ENCODE measurements at regions not wholly inside any gene's neighbourhood (a gene's known extent, or its start where the extent isn't known, plus 50 kb on each side); places are given as distances from the start of the nearest gene placed in this dataset.

GRCh38 chr2:199148076-199148845, 309.5 kb downstream of the SATB2 start:
- H3K27me3 Mint-ChIP-seq = peaks cover 1% of the 10 kb centered on the region
- no peaks in the 10 kb centered on the region for H3K9me3 Mint-ChIP-seq
- no peak overlapping the region for H3K4me3 Mint-ChIP-seq

GRCh38 chr2:199147216-199147615, 310.5 kb downstream of the SATB2 start:
- Mint-ChIP-seq H3K36me3 (no peaks in the 10 kb centered on the region), H3K27me3 (peaks cover 1% of the 10 kb centered on the region), H3K9me3 (no peaks in the 10 kb centered on the region), H3K4me1 (no peaks in the 10 kb centered on the region), H3K27ac (no peak overlapping the region), H3K4me3 (no peak overlapping the region)

More at GRCh38 chr2:199148076-199148845, 309.5 kb downstream of the SATB2 start:
- H3K4me1 Mint-ChIP-seq = no peaks in the 10 kb centered on the region
- no peaks in the 10 kb centered on the region for H3K36me3 Mint-ChIP-seq
- H3K27ac Mint-ChIP-seq = no peak overlapping the region

GRCh38 chr2:199144546-199144945, 313.2 kb downstream of the SATB2 start:
- Mint-ChIP-seq H3K4me1 (no peaks in the 10 kb centered on the region), H3K4me3 (no peak overlapping the region), H3K9me3 (no peaks in the 10 kb centered on the region), H3K27me3 (peaks cover 1% of the 10 kb centered on the region), H3K36me3 (no peaks in the 10 kb centered on the region), H3K27ac (no peak overlapping the region)

GRCh38 chr2:199144036-199144435, 313.7 kb downstream of the SATB2 start:
- H3K36me3 Mint-ChIP-seq = no peaks in the 10 kb centered on the region
- no peak overlapping the region for H3K27ac Mint-ChIP-seq
- H3K4me3 Mint-ChIP-seq = no peak overlapping the region
- H3K27me3 Mint-ChIP-seq = peaks cover 1% of the 10 kb centered on the region
- H3K4me1 Mint-ChIP-seq = no peaks in the 10 kb centered on the region
- H3K9me3 Mint-ChIP-seq = no peaks in the 10 kb centered on the region

GRCh38 chr2:199136681-199137080, 321.1 kb downstream of the SATB2 start:
- Mint-ChIP-seq H3K4me1 (no peaks in the 10 kb centered on the region), H3K27me3 (no peaks in the 10 kb centered on the region), H3K27ac (no peak overlapping the region), H3K36me3 (no peaks in the 10 kb centered on the region), H3K9me3 (no peaks in the 10 kb centered on the region), H3K4me3 (no peak overlapping the region)

GRCh38 chr2:199136242-199136641, 321.5 kb downstream of the SATB2 start:
- H3K4me3 Mint-ChIP-seq = no peak overlapping the region
- no peaks in the 10 kb centered on the region for H3K27me3 Mint-ChIP-seq
- no peak overlapping the region for H3K27ac Mint-ChIP-seq
- no peaks in the 10 kb centered on the region for H3K9me3 Mint-ChIP-seq
- H3K36me3 Mint-ChIP-seq = no peaks in the 10 kb centered on the region
- H3K4me1 Mint-ChIP-seq = no peaks in the 10 kb centered on the region

GRCh38 chr2:199131876-199132275, 325.9 kb downstream of the SATB2 start:
- Mint-ChIP-seq H3K27me3 (no peaks in the 10 kb centered on the region), H3K27ac (no peak overlapping the region), H3K4me1 (no peaks in the 10 kb centered on the region), H3K36me3 (no peaks in the 10 kb centered on the region), H3K9me3 (no peaks in the 10 kb centered on the region), H3K4me3 (no peak overlapping the region)

GRCh38 chr2:199131136-199131655, 326.5 kb downstream of the SATB2 start:
- no peaks in the 10 kb centered on the region for H3K27me3 Mint-ChIP-seq

GRCh38 chr2:199130501-199130900, 327.2 kb downstream of the SATB2 start:
- Mint-ChIP-seq H3K4me1 (no peaks in the 10 kb centered on the region), H3K9me3 (no peaks in the 10 kb centered on the region), H3K4me3 (no peak overlapping the region), H3K27me3 (no peaks in the 10 kb centered on the region), H3K36me3 (no peaks in the 10 kb centered on the region), H3K27ac (no peak overlapping the region)

More at GRCh38 chr2:199131136-199131655, 326.5 kb downstream of the SATB2 start:
- no peaks in the 10 kb centered on the region for H3K9me3 Mint-ChIP-seq
- no peak overlapping the region for H3K4me3 Mint-ChIP-seq
- H3K27ac Mint-ChIP-seq = no peak overlapping the region
- H3K4me1 Mint-ChIP-seq = no peaks in the 10 kb centered on the region
- no peaks in the 10 kb centered on the region for H3K36me3 Mint-ChIP-seq

- Mint-ChIP-seq H3K4me3 (no peak overlapping the region), H3K27ac (no peak overlapping the region), H3K27me3 (no peaks in the 10 kb centered on the region), H3K9me3 (peaks cover 4% of the 10 kb centered on the region), H3K36me3 (no peaks in the 10 kb centered on the region), H3K4me1 (no peaks in the 10 kb centered on the region)
Measured at GRCh38 chr2:199128476-199129229, 329.1 kb downstream of the SATB2 start.

GRCh38 chr2:199119796-199120195, 337.9 kb downstream of the SATB2 start:
- Mint-ChIP-seq H3K27ac (no peak overlapping the region), H3K27me3 (peaks cover 1% of the 10 kb centered on the region), H3K36me3 (no peaks in the 10 kb centered on the region), H3K4me3 (no peak overlapping the region), H3K4me1 (no peaks in the 10 kb centered on the region), H3K9me3 (peaks cover 13% of the 10 kb centered on the region)

- Mint-ChIP-seq H3K4me1 (no peaks in the 10 kb centered on the region), H3K4me3 (no peak overlapping the region), H3K27me3 (peaks cover 1% of the 10 kb centered on the region), H3K27ac (no peak overlapping the region), H3K9me3 (peaks cover 10% of the 10 kb centered on the region), H3K36me3 (no peaks in the 10 kb centered on the region)
Measured at GRCh38 chr2:199118673-199119112, 339.0 kb downstream of the SATB2 start.

GRCh38 chr2:199115169-199115568, 342.6 kb downstream of the SATB2 start:
- Mint-ChIP-seq H3K36me3 (no peaks in the 10 kb centered on the region), H3K27me3 (no peaks in the 10 kb centered on the region), H3K9me3 (peaks cover 5% of the 10 kb centered on the region), H3K4me1 (no peaks in the 10 kb centered on the region), H3K27ac (no peak overlapping the region), H3K4me3 (no peak overlapping the region)

GRCh38 chr2:199113111-199113510, 344.6 kb downstream of the SATB2 start:
- Mint-ChIP-seq H3K36me3 (no peaks in the 10 kb centered on the region), H3K9me3 (no peaks in the 10 kb centered on the region), H3K27me3 (no peaks in the 10 kb centered on the region), H3K27ac (no peak overlapping the region), H3K4me3 (no peak overlapping the region), H3K4me1 (no peaks in the 10 kb centered on the region)

GRCh38 chr2:199111458-199111857, 346.3 kb downstream of the SATB2 start:
- no peaks in the 10 kb centered on the region for H3K9me3 Mint-ChIP-seq
- no peaks in the 10 kb centered on the region for H3K4me1 Mint-ChIP-seq
- no peak overlapping the region for H3K4me3 Mint-ChIP-seq
- H3K27ac Mint-ChIP-seq = no peak overlapping the region
- H3K27me3 Mint-ChIP-seq = no peaks in the 10 kb centered on the region
- no peaks in the 10 kb centered on the region for H3K36me3 Mint-ChIP-seq

- Mint-ChIP-seq H3K4me3 (no peak overlapping the region), H3K27ac (no peak overlapping the region), H3K9me3 (no peaks in the 10 kb centered on the region)
Measured at GRCh38 chr2:199108056-199108455, 349.7 kb downstream of the SATB2 start.

More at GRCh38 chr2:199108056-199108455, 349.7 kb downstream of the SATB2 start:
- no peaks in the 10 kb centered on the region for H3K4me1 Mint-ChIP-seq
- H3K36me3 Mint-ChIP-seq = no peaks in the 10 kb centered on the region
- no peaks in the 10 kb centered on the region for H3K27me3 Mint-ChIP-seq
